ENCODE measurements at regions not wholly inside any gene's neighbourhood (a gene's known extent, or its start where the extent isn't known, plus 50 kb on each side); places are given as distances from the start of the nearest gene placed in this dataset.
"Not testable (repeated sequence)": the region's sequence is repeated elsewhere in the genome, so short reads cannot be mapped to it uniquely, and the experiment has no call there.

- DNase-seq (ENCODE audit: missing footprints), result no peak
- intact Hi-C loops (cut with DNase I), result loop anchor here (10.0 kb wide), 1 partner anchor 122 kb away; no protein-coding TSS in a partner anchor
- ATAC-seq, result no peak
These were observed 59.3 kb downstream of the GPR88 start for GRCh38 chr1:100597061-100597741.

- intact Hi-C loops (cut with DNase I), result loop anchor here (10.0 kb wide), 1 partner anchor 123 kb away; no protein-coding TSS in a partner anchor
- ATAC-seq, result no peak
- DNase-seq (ENCODE audit: missing footprints), result no peak
These were observed 59.8 kb downstream of the GPR88 start for GRCh38 chr1:100597784-100598183.

- DNase-seq (ENCODE audit: missing footprints); intact Hi-C loops (cut with DNase I); ATAC-seq: not testable (repeated sequence)
These were observed 62.4 kb downstream of the GPR88 start for GRCh38 chr1:100600377-100600776.

GRCh38 chr1:100602028-100602427 lies 64.1 kb downstream of the GPR88 start:
- DNase-seq (ENCODE audit: missing footprints); ATAC-seq; intact Hi-C loops (cut with DNase I): not testable (repeated sequence)

GRCh38 chr1:100604372-100604771 lies 66.4 kb downstream of the GPR88 start:
- intact Hi-C loops (cut with DNase I), result no loop called here
- no peak for DNase-seq (ENCODE audit: missing footprints)
- no peak for ATAC-seq

GRCh38 chr1:100606438-100606837 lies 68.5 kb downstream of the GPR88 start:
- ATAC-seq, result peak; percentile 76
- no peak for DNase-seq (ENCODE audit: missing footprints)
- intact Hi-C loops (cut with DNase I), result loop anchor here (1.0 kb wide), 1 partner anchor 262 kb away; no protein-coding TSS in a partner anchor

GRCh38 chr1:100607628-100608240 lies 69.8 kb downstream of the GPR88 start:
- intact Hi-C loops (cut with DNase I), result no loop called here
- DNase-seq (ENCODE audit: missing footprints) (no peak), ATAC-seq (no peak)

GRCh38 chr1:100609849-100610248 lies 71.9 kb downstream of the GPR88 start:
- no peak for ATAC-seq
- DNase-seq (ENCODE audit: missing footprints), result no peak
- intact Hi-C loops (cut with DNase I), result no loop called here

- DNase-seq (ENCODE audit: missing footprints) (no peak), ATAC-seq (no peak)
- intact Hi-C loops (cut with DNase I), result no loop called here
These were observed 73.1 kb downstream of the GPR88 start for GRCh38 chr1:100611086-100611485.

GRCh38 chr1:100612540-100612939 lies 74.6 kb downstream of the GPR88 start:
- ATAC-seq (no peak), DNase-seq (ENCODE audit: missing footprints) (no peak)
- intact Hi-C loops (cut with DNase I), result no loop called here

GRCh38 chr1:100613817-100614559 lies 76.0 kb downstream of the GPR88 start:
- ATAC-seq (no peak), DNase-seq (ENCODE audit: missing footprints) (no peak)
- intact Hi-C loops (cut with DNase I), result no loop called here

- DNase-seq (ENCODE audit: missing footprints) (no peak), ATAC-seq (no peak)
- intact Hi-C loops (cut with DNase I), result no loop called here
These were observed 76.6 kb downstream of the GPR88 start for GRCh38 chr1:100614570-100614969.

GRCh38 chr1:100615686-100616085 lies 77.7 kb downstream of the GPR88 start:
- DNase-seq (ENCODE audit: missing footprints) (no peak), ATAC-seq (no peak)
- intact Hi-C loops (cut with DNase I), result no loop called here

- no peak for DNase-seq (ENCODE audit: missing footprints)
- intact Hi-C loops (cut with DNase I), result no loop called here
These were observed 78.2 kb downstream of the GPR88 start for GRCh38 chr1:100616121-100616621.

GRCh38 chr1:100622037-100622436 lies 84.1 kb downstream of the GPR88 start:
- intact Hi-C loops (cut with DNase I), result no loop called here
- ATAC-seq, result peak; percentile 89
- DNase-seq (ENCODE audit: missing footprints), result no peak

More at GRCh38 chr1:100616121-100616621, 78.2 kb downstream of the GPR88 start:
- no peak for ATAC-seq

- ATAC-seq, result peak; percentile 12
- DNase-seq (ENCODE audit: missing footprints), result no peak
- intact Hi-C loops (cut with DNase I), result no loop called here
These were observed 84.6 kb downstream of the GPR88 start for GRCh38 chr1:100622506-100622905.

GRCh38 chr1:100622966-100623762 lies 85.2 kb downstream of the GPR88 start:
- intact Hi-C loops (cut with DNase I), result no loop called here
- no peak for ATAC-seq
- DNase-seq (ENCODE audit: missing footprints), result no peak

GRCh38 chr1:100624886-100625610 lies 87.1 kb downstream of the GPR88 start:
- intact Hi-C loops (cut with DNase I), result no loop called here
- DNase-seq (ENCODE audit: missing footprints) (no peak), ATAC-seq (no peak)

Data from Right ventricle myocardium inferior (tissue), 1 donor.